ENCODE measurements at regions not wholly inside any gene's neighbourhood (a gene's known extent, or its start where the extent isn't known, plus 50 kb on each side); places are given as distances from the start of the nearest gene placed in this dataset.

DNA sequence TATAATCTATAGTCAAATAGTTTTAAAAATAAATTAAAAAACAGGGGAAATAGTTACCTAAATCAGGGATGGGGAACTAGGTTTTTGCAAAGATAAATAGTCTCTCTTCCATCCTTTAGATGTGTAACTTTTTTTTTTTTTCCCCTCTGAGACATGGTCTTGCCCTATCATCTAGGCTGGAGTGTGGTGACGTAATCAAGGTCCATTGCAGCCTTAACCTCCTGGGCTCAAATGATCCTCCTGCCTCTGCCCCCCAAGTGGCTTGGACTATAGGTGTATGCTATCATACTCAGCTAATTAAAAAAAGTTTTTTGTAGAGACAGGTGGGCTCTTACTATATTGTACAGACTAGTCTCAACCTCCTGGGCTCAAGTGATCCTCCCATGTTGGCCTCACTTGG is 316.5 kb downstream of the CCDC85A start:
- Histone ChIP-seq H4K5ac (ENCODE audit: insufficient read length, low read depth, low read length) (no peak overlapping the region), H2BK5ac (ENCODE audit: low read depth, low read length) (no peak overlapping the region), H3K4ac (replicated peaks; ENCODE audit: insufficient read length, low read depth, low read length) (no peak overlapping the region), H3K18ac (ENCODE audit: extremely low read depth, low read length) (no peak overlapping the region), H2BK12ac (ENCODE audit: low read depth, low read length) (no peak overlapping the region), H3K9me3 (ENCODE audit: insufficient read depth in 2 of 2, low read depth in 1 of 2, low read length in 1 of 2) (peaks cover 0 to 7% of the 10 kb centered on the region in 2 experiments; a peak in 1 of 4 replicates), H4K8ac (ENCODE audit: extremely low read depth, insufficient read depth, low read length) (no peak overlapping the region), H3K4me1 (replicated peaks in 1 of 4; ENCODE audit: control insufficient read depth in 3 of 4, insufficient read depth in 4 of 4, low read length in 3 of 4) (no peaks in the 10 kb centered on the region), H3K79me2 (ENCODE audit: control insufficient read depth in 1 of 2, insufficient read depth in 2 of 2, low read length in 2 of 2) (no peaks in the 10 kb centered on the region), H3K56ac (replicated peaks; ENCODE audit: insufficient read length, low read depth, low read length) (no peak overlapping the region), H3K23me2 (ENCODE audit: low read depth, low read length) (no peaks in the 10 kb centered on the region; the same call in 1 of the 2 replicates), H3K79me1 (ENCODE audit: low read depth, low read length) (no peaks in the 10 kb centered on the region), H4K20me1 (replicated peaks in 1 of 2; ENCODE audit: control insufficient read depth in 1 of 2, insufficient read depth in 2 of 2, low read length in 2 of 2) (no peaks in the 10 kb centered on the region), H2BK20ac (ENCODE audit: low read length) (no peak overlapping the region), H3K4me2 (ENCODE audit: insufficient read depth in 1 of 2, low read depth in 2 of 2, low read length in 2 of 2) (no peak overlapping the region), H3K36me3 (ENCODE audit: control insufficient read depth in 2 of 4, insufficient read depth in 4 of 4, low read length in 3 of 4) (no peaks in the 10 kb centered on the region), H3K4me3 (ENCODE audit: extremely low read depth in 1 of 4, insufficient read depth in 2 of 4, low read depth in 3 of 4, low read length in 4 of 4) (no peak overlapping the region), H2AK5ac (ENCODE audit: low read depth, low read length) (no peak overlapping the region), H3K9ac (replicated peaks in 1 of 4; ENCODE audit: extremely low read depth in 1 of 4, low read depth in 3 of 4, low read length in 3 of 4) (no peak overlapping the region), H2BK15ac (ENCODE audit: low read length) (no peak overlapping the region), H3K23ac (ENCODE audit: insufficient read length) (no peak overlapping the region), H2AFZ (ENCODE audit: low read length) (no peak overlapping the region), H2BK120ac (replicated peaks; ENCODE audit: low read depth, low read length) (no peak overlapping the region), H3K27ac (ENCODE audit: low read depth, low read length) (no peak overlapping the region), H3K27me3 (replicated peaks in 1 of 4; ENCODE audit: control insufficient read depth in 3 of 4, extremely low read depth in 1 of 4, insufficient read depth in 3 of 4, low read length in 3 of 4) (no peaks in the 10 kb centered on the region), H4K91ac (replicated peaks; ENCODE audit: insufficient read length, low read length) (no peak overlapping the region), H3K14ac (ENCODE audit: insufficient read length) (no peak overlapping the region)
- ChIA-PET POLR2A (ENCODE audit: partially characterized antibody) (no interaction called here), CTCF (ENCODE audit: partially characterized antibody) (interaction anchor here (0.7 to 1.5 kb wide), 3 partner anchors 15 to 127 kb away, joined by 3 read pairs; no protein-coding TSS in a partner anchor)
- no peak for DNase-seq (ENCODE audit: low read depth in 1 of 2, low spot score in 2 of 2)
- WGBS, 2 experiments (ENCODE audit: extremely low coverage in 1 of 2, insufficient coverage in 1 of 2, insufficient read length in 1 of 2, insufficient replicate concordance in 2 of 2, low coverage in 1 of 2, low lambda C conversion rate in 2 of 2, missing lambda C conversion rate in 1 of 2): 100% methylated on average over 1 of the region's 1 CpG; no CpG with 5 or more reads in 1 of the 2 experiments
- no peak for FAIRE-seq
- TF ChIP-seq NRF1 (IDR thresholded peaks at IDR 0.05; ENCODE audit: low read depth, low read length) (no peak), TAF1 (IDR thresholded peaks at IDR 0.05; ENCODE audit: low read depth, low read length) (no peak), JUN (IDR thresholded peaks at IDR 0.05; ENCODE audit: low read depth, low read length) (no peak), JUND (IDR thresholded peaks at IDR 0.05; ENCODE audit: low read length) (no peak), KDM5A (IDR thresholded peaks at IDR 0.05; ENCODE audit: low read length) (no peak), RXRA (IDR thresholded peaks at IDR 0.05; ENCODE audit: insufficient read depth, low read depth, low read length) (no peak), CHD1 (IDR thresholded peaks at IDR 0.05; ENCODE audit: low read depth, low read length) (no peak)

All from H1 (cell line).